CD4-positive, alpha-beta T cell treated with Interleukin-2 at 100 ng/mL for 4 hours (primary cell): ENCODE measurements at regions not wholly inside any gene's neighbourhood (a gene's known extent, or its start where the extent isn't known, plus 50 kb on each side); places are given as distances from the start of the nearest gene placed in this dataset.

ENCODE experiments used
- DNase-seq: peaks from one replicate; pipeline ENCODE4 v3.0.0-alpha.2; 2020; ENCODE audit warnings: low spot score

DNA sequence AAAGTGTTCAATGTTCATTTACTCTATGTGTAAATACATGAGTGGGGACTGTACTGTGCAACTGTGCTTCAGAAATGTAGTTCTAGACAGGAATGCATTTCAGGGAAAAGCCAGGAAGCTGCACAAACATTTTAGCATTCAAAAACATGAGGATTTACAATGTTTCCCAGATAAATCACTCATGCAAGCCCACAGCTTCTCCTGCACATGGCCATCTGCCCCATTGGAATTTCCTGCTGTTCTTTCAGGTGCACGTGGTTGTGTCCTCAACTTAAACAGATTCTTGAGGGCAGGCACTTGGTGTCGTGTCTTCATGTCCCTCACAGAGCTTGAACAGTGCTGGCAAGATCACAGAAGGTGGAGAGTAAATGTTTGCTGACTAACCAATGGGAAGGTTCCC lies 101.5 kb downstream of the UNC5CL start:
- no peak for DNase-seq

DNA sequence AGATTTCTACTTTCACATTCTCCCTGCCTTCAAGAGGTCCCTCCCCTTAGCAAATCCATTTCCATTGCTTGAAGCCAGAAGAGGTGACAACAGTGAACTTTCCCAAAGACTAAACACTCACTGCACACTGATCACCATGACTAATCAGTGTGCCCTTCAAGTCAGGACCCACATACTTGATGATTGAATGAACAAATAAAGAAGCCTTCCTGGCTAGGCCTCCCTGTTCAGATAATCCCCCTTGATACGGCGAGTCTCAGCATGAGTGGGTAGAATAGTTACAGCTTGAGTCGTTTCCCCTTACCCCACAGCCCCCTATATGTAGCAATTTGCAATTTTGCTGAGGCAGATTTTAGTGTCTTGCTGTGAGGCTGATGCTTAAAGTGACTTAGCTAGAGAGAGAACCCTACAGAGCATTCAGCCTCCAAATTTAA lies 102.2 kb downstream of the UNC5CL start:
- DNase-seq: no peak

DNA sequence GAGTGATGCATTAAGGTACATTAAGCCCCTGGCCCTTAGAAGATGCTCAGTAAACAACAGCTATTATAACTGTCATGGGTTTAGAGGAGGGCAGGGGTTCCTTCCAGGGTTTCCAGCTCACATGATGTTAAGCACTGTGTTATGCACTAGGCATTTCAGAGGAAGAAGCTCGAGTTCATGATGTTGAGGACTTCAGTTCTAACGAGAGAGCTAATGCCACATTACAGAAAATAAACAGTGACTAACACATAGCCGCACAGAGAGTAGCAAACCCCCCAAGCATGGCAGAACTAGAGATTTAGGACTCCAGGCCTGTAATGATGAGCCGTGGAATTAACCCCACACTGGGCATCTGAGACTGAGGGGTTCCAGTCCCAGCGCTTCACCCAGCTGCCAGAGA lies 105.2 kb downstream of the UNC5CL start:
- DNase-seq: no peak

DNA sequence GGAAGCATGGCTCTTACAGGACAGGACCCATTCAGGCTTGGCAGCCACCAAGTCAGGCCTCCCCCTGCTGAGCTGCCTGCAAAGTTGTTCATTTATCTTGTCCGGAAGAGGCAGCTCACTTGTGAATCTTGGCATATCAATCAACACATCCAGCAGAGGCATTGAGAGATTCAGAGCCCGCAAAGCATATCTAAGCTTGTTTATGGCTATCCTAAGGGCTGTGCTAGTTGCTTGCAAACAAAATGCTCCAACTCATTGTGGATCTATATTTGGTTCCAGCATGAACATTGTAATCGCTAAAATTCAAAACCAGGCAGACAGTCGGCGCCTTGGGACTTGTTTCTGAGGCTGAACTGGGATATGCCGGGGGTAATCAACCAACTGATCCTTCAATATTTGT lies 106.1 kb downstream of the UNC5CL start:
- DNase-seq: no peak

DNA sequence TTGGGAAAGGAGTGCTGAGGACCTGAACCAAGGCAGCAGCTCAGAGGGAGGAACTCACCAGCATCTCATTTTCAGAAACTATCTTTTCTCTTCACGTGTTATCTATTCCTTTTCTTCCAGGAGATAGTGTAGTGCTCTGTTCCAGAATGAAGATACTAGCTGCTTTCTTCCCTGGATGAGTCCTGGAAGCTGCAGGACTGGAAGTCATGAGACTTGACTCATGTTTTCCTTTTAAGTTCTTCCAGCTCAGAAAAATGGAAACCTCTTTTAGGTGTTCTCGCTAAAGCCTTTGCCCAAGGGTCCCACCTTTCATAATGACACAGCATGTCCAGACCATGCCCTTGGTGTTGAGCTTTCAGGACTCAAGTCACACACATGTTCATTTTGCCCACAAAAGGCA lies 106.7 kb downstream of the UNC5CL start:
- no peak for DNase-seq

DNA sequence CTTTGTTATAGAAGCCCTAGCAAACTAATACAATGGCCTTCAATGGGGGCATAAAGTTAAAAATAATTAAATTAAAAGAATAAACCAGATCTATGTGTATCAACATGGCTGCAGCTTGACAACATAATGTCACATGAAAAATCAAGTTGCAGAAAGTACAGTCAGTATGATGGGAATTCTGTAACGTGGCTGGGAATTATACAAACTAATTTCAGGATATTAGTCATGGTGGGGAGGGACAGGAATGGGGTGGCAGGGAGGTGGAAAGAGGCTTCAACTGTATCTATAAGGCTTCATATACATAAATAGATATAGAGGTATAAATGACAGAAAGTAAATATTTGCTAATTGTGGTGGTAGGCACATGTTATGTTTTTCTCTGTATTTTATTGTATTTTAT lies 107.1 kb downstream of the UNC5CL start:
- DNase-seq: no peak

DNA sequence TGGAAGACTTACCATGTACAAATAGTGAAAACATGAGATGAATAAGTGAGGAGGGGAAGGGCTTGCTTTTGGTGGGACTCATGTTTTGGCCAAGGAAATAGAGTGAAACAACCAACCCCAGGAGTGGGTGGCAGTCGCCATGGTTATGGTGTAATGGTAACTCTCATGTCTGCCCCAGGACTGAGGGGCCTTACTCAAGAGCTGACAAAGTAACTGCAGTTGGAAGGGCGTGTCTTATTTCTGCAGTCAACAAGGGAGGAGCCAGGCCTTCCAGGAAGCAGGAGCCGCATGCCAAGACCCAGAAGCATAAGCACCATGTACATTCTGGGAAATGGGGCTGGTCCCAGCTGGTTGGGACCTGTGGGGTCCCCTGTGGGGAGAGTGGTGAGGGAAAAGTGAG lies 108.5 kb downstream of the UNC5CL start:
- DNase-seq: no peak

DNA sequence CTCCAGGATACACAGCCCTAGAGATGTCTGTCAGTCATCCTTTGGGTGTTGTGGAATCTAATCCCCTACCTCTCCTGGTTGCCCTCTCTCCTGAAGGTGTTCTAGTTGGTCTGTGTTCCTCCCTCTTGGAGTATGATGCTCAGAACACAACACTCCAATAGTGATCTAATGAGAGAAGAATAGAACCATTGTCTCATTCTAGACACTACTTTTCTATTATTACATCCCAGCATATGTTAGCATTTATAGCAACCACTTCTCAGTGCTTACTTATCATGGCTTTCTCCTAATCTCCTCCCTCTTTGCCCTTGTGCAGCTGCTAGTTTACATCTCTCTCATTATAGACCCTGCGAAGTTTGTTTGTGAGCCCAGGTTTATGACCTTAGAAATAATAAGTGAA lies 109.0 kb downstream of the UNC5CL start:
- DNase-seq: no peak

DNA sequence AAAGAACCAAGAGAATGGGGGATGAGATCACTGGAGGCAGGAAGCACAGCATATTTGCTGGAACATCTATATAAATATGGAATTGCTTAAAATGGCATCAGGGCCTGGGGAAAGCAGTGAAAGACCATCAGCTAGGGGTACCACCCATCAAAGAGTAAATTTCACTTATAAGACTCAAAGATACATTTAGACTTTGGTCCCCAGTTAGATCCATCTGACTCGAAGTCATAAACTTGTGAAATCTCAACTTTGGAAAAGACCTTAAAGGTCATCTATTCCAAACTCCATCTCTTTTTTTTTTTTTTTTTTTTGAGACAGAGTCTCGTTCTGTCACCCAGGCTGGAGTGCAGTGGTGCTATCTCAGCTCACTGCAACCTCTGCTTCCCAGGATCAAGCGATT lies 109.8 kb downstream of the UNC5CL start:
- DNase-seq: no peak

DNA sequence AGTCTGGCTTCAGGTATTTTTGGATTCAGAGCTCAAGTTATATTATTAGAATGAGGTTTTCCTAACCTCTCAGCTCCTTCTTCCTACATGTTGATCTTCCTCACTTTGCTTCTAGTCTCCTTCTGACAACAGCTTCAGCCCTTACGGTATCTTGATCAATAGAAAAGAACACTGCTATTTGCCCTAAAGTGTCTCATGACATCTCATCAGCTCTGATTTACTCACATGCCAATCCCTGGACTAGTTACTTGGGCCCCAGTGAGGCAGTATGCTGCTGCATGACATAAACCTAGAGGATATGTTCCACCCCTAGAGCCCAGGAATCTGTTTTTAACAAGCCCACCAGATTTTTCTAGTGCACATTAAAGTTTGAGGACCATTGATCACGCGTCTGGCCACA lies 110.3 kb downstream of the UNC5CL start:
- DNase-seq: no peak

DNA sequence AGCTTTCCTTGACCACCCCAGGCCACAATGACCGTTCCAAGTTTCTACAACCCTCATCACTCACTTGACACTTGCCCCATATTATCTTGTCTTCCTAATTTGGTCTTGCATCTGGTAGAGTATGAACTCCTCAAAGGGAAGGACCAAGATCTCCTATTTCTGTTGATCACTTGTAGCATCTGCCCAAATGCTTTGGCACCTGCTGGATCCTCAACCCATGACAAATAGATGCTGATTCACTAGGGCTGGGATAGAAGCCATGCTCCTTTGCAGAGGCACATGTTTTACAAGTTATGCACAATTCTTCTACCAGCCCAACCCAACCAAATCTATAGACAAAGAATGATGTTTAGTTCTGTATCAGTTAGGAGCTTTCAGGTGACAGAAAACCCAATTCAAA lies 110.7 kb downstream of the UNC5CL start:
- DNase-seq: no peak

DNA sequence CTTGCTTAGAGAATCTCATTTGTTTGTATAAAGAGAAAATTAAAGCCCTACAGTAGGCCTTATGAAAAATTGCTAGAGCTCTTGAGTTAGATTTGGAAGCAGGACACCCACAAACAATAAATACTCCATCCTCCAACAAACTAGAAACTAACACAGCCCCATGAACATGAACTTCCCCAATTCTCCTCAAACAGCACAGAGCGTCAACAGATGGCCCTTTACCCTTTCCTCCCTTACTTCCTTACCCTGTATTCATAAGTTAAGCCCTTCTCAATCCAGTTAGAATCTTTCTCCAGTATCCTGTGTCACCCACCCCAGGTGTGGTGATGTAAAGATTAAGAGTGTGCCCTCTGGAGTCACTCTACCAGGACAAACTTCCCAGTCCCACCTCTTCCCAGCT lies 113.7 kb downstream of the UNC5CL start:
- no peak for DNase-seq

DNA sequence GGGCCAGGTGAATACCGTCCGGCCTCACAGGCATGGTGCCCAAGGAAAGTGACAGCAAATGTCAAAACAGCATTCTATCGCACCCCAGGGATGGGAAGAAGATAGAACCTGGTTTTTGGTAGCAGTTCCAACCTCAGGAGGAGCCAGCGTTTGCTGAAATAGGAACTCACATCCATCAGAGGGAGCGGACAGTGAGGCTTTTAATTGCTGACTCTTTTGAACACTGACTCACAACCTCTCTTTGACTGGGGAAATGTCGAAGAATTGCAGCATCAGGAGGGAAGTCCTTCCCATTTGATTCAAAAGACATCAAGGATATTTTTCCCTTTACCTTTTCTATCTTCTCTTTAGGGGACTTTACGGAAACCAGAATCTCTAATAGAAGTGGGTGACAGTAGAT lies 114.2 kb downstream of the UNC5CL start:
- no peak for DNase-seq

DNA sequence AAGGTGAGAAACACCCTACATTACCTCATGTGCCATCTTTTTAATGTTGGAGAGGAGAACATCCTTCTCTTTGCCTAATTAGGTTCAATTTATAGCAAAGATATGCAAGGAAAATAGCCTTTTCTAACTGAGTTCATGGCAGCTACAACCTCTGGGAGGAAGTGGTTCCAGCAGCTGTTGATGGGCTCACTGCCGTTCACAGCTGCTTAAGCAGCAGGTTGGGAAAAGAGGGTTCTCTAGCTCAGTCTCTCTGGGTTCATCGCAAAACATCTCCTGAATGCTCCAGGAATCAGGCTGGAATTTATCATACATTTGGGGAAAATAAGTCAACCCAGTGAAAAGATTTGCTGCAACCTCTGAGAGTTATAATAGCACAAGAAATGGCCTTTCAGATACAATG lies 115.1 kb downstream of the UNC5CL start:
- no peak for DNase-seq

DNA sequence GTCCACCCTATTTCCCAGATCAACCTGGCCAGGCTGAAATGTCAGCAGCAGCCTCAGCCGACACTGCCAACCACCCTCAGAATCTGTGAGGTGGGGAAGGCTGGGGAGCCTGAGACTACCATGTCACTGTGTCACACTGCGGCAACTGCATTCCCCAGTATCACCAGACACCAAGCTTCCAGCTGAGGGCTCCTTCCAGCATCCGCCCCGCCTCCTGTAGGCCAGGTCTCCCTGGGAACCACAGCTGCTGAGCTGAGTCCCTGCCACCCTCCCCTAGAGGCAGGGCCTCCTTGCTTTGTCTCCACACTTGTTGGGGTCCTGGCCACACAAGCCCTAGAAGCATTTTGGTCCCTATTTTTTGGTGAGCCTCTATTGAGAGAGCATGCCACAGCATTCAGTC lies 115.7 kb downstream of the UNC5CL start:
- no peak for DNase-seq

DNA sequence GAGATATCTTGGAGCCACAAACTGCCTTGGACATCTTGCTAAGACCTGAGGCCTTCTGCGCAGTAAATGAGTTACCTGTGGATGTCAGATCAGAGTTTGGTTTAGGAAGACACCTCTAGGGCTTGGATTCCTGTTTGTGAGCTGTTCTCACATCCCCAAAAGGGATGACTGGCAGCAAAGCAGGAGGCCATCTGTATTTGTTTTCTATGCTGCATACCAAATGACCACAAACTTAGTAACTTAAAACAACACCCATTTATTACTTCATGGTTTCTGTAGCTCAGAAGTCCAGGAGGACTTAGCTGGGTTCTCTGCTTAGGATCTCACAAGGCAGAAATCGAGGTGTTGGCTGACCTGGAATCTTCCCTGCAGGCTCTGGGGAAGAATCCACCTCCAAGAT lies 116.7 kb downstream of the UNC5CL start:
- DNase-seq: no peak

DNA sequence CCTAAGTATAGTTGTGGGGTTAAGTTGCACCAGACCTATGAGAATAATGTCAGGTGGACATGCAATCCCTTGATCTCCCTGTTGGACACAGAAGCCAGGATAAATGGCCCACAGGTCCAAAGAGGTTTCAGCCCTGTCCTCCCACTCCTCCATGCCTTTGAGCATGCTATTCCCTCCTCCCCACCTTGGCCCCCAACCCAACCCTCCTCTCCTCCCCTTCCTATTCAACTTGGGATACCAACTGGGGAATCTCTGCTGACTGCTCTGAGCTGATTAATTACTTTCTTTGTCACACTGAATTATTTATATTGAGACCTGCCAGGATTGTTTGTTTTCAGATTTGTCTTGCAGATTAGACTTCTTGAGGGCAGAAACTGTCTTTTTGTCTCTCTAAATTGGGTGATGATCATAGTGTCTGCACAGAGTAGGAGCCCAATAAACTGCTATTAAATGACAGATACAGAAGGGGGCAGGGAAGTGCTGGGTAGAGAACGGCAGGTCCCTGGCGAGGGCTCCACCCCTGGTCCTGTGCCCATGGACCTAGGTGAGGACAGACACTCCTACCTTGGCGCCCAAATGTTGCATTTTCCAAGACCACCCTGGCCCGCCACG lies 120.9 kb downstream of the UNC5CL start:
- no peak for DNase-seq

DNA sequence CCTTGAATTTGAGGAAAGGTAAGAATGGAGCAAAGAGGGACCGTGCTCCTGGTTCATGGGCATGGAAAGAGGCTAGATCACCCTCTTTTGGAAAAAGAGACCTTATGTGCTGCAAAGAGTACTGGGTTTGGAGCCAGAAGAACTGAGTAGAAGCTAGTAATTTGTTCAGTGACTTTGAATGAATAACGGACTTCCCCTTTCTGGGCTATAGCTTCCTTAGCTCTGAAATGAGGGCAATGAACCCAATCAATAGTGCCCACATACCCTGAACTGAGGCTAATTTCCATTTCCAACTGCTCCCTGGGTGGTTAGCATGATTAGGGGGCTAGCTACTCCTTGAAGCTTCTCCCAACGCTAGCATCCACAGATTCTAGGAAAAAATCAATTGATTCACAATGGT lies 121.4 kb downstream of the UNC5CL start:
- no peak for DNase-seq

DNA sequence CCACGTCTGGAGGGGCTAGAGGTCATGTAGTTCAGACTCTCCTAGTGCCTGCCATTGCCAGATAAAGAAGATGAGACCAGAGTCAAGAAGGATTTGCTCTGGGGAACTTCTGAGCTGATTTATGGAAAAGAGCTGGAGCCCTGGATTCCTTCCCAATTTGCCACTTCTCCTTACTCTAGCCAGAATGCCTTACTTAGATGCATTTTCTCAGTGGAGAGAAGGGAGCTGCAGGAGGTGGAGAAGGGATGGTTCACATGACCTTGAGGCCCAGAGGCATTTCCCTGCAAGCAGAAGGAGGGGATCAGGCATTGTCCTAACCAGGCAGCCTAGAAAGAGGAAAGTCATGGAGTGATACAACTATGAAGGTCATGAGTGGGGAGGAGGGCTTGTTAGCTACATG lies 122.2 kb downstream of the UNC5CL start:
- no peak for DNase-seq

DNA sequence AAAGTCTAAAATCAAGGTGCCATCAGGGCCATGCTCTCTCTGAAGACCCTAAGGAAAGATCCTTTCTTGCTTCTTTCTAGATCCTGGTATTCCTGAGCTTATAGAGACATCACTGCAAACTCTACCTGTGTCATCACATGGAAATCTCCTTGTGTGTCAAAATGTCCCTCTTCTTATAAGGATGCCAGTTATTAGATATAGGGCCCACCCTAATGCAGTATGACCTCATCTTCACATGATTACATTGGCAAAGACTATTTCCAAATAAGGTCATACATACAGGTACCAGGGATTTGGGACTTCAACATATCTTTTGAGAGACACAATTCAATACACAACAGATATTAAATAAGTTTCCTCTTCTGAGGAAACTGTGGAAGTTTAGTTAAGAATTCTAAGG lies 123.9 kb downstream of the UNC5CL start:
- no peak for DNase-seq

DNA sequence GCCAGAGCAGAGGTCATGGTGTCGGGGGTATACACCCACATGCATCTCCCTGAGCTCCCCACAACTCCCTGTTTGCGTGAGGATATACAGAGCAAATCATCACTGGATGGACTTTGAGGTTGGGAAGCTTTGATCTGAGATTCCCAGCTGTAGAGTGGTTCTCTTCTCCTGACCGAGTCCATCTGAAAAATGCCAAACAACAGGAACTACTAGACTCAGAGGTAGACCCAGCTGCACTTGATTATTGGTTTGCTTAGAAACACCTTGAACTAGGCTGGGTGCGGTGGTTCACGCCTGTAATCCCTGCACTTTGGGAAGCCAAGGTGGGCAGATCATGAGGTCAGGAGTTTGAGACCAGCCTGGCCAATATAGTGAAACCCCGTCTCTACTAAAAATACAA lies 125.0 kb downstream of the UNC5CL start:
- DNase-seq: no peak

DNA sequence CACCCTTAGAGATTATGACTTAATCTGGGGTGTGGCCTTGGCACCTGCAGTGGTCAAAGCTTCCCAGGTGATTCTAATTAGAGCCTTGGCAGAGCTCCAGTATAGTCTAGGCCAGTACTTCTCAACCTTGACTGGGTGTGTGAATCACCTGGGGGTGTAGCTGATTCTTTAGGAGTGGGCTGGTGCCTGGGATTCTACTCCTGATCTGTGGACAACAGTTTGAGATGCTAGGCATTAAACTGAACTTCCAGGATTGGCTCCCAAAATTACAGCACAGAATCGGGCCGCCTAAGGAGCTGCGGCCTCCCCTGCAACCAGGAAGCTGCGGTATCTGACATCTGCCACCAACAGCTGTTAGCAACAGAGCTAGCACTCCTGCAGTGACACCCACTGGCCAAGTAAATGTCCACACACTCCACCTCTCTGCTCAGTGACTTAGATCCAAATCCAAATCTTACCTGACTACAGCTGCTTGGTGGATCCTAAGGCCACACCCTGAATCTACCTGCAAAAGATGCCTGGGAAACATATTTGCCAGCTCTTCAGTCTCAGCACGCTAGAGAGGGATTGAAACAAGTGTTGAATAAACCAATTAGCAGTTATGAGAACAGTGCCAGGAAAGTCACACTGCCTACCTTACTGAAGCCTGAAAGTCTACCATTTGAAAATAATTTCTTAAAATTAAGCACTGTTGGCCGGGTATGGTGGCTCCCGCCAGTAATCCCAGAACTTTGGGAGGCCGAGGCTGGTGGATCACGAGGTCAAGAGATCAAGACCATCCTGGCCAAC lies 126.7 kb downstream of the UNC5CL start:
- DNase-seq: no peak

DNA sequence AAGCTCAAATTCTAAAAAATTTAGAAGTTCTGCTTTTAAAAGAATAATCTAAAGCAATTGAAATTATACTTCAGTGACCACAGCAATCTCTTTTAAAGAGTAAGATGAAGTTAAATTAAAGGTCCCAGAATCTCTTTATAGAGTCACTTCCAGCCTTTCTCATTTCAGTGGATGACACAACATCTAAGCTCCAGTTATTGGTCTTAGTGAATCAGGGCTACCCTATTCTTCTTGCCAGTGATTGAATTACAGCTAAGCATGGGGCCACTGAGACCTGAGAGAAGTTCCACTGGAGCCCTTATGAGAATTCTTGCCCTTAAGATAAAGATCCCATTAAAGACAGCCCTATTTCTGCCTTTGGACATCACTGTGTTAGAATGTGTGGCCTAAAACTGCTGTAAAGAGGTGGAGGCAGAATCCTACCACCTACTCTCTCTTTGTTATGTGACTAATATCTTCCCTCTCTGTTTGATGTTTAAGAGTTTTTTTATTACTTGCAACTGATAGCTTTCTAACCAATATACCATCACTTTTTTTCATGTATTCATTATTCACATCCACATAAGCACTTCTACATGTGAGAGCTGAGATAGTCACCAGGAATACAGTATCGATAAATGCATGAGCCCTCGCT lies 128.6 kb downstream of the UNC5CL start:
- no peak for DNase-seq

DNA sequence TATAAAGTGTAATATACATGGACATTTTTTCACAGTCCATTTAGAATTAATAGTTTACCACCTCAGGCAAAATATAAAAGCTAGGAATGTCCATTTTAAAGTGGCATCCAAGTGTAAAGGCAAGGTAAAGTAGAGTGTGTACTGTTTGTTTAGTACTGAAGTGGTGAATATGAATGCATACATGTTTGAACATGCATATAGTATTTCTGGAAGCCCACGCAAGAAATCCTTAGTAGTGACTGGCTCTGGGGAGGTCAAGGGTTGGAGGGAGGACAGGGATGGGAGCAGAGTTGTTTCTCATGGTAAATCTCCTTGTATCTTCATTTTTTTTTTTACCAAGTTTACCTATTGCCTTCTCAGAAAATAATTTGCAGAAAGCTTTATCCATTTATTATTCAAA lies 129.2 kb downstream of the UNC5CL start:
- DNase-seq: no peak
